Astrocyte of the spinal cord (primary cell): ENCODE measurements at regions not wholly inside any gene's neighbourhood (a gene's known extent, or its start where the extent isn't known, plus 50 kb on each side); places are given as distances from the start of the nearest gene placed in this dataset.

Experiments
- DNase-seq: peaks from one replicate; pipeline ENCODE4 v3.0.0; 2011; ENCODE audit warnings: low read depth, low spot score
- H3K4me3 ChIP-seq: 2 replicates; pipeline ENCODE4 v1.5.1; 2011; ENCODE audit warnings: low read depth, mild to moderate bottlenecking, low read length, moderate library complexity
- CTCF ChIP-seq: IDR thresholded peaks from 2 replicates; pipeline ENCODE4 v1.5.1; 2012; ENCODE audit warnings: low read depth, mild to moderate bottlenecking, low read length, inconsistent platforms
- in situ Hi-C: cut with HindIII; loops from 2 replicates; pipeline ENCODE4 v1.10.0; 2017; ENCODE audit warnings: low sequenced_read_pairs

DNA sequence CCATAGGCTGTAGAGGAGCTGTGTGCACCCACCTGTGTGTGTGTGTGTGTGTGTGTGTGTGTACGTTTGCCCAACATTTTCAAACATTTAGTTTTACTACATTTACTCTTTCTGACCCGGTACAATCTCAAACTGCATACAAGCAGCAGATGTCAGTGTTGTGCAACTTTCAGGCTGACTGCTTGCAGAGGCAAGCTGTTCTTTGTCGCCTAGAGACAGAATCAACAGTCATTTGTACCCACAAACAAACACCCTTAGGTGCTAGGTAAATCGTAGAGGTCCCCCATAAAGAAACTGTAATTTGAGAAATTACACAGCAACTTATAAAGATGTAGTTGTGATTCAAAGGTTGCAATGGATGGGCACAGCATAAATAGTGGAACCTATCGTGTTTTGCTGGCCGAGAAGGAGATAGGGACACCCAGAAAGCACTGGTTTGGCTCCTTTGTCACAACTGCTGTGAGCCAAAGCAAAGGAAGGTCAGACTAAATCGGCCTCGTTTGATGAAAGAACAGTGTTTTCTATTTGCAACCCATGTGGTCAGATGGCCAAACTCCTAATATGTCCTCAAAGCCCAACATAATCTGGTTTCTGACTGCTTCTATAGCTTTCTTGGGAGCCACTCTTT lies 478.4 kb downstream of the TOX3 start:
- TF ChIP-seq CTCF, result peak; percentile 10
- peak; percentile 6 for DNase-seq
- no peak overlapping the region for H3K4me3 ChIP-seq
- in situ Hi-C loops, result no loop called here

- DNase-seq, result no peak
- TF ChIP-seq CTCF, result no peak
- no peak overlapping the region for H3K4me3 ChIP-seq
- in situ Hi-C loops, result no loop called here
These were observed 480.0 kb downstream of the TOX3 start for GRCh38 chr16:52066962-52067361.

GRCh38 chr16:52056259-52056658 lies 490.7 kb downstream of the TOX3 start:
- TF ChIP-seq CTCF, result no peak
- no peak for DNase-seq
- in situ Hi-C loops, result no loop called here
- H3K4me3 ChIP-seq, result no peak overlapping the region

- DNase-seq, result no peak
- TF ChIP-seq CTCF, result no peak
- no peak overlapping the region for H3K4me3 ChIP-seq
- in situ Hi-C loops, result no loop called here
These were observed 491.6 kb downstream of the TOX3 start for GRCh38 chr16:52055381-52055780.

DNA sequence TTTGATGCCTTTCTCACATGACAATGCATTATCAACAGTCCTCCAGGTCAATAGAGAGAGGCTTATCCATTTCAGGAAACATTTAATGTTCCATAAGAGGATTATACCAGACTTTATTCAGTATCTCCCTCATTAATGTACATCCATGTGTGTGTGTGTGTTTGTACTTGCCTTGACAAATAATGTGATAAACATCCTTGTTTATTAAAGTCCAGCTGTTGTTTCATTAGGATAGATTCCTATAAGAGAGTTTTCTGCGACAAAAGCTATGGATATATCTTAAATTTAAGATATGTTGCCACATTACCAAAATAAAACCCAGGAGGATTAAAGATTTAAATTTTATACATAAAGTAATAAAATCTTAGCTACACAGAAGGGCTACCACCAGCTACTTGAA lies 492.6 kb downstream of the TOX3 start:
- TF ChIP-seq CTCF, result no peak
- H3K4me3 ChIP-seq, result no peak overlapping the region
- in situ Hi-C loops, result no loop called here
- no peak for DNase-seq

DNA sequence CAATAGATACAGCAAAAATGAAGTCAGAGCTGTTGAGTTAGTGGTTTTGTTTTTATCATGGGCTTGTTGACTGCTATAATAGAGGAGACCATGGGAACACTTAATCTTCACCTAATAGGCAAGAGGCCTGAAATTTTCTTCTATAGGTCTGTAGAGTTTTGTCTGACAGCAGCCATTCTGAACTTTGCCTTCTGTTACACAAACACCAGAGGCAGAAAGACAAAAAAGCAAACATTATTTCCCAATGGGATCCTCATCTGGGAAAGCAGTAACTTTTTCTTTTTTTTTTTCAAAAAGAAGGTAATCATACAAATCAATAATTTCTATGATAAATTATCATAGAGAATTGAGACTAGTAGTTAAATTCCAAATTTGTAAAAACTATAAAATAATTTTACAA lies 494.1 kb downstream of the TOX3 start:
- TF ChIP-seq CTCF, result no peak
- no peak for DNase-seq
- H3K4me3 ChIP-seq, result no peak overlapping the region
- in situ Hi-C loops, result no loop called here
